ENCODE measurements at regions not wholly inside any gene's neighbourhood (a gene's known extent, or its start where the extent isn't known, plus 50 kb on each side); places are given as distances from the start of the nearest gene placed in this dataset.

- no peak for TF ChIP-seq CTCF (IDR thresholded peaks at IDR 0.05; ENCODE audit: low read depth, low read length)
- no peak for TF ChIP-seq POLR2A (IDR thresholded peaks at IDR 0.05; ENCODE audit: extremely low read depth, insufficient read length)
- TF ChIP-seq MYC (IDR thresholded peaks at IDR 0.05; ENCODE audit: low read depth, low read length), result no peak
Measured at GRCh38 chr15:27628486-27628885, 470.6 kb downstream of the OCA2 start.

All from NB4 (cell line).